ENCODE measurements at regions not wholly inside any gene's neighbourhood (a gene's known extent, or its start where the extent isn't known, plus 50 kb on each side); places are given as distances from the start of the nearest gene placed in this dataset.

DNA sequence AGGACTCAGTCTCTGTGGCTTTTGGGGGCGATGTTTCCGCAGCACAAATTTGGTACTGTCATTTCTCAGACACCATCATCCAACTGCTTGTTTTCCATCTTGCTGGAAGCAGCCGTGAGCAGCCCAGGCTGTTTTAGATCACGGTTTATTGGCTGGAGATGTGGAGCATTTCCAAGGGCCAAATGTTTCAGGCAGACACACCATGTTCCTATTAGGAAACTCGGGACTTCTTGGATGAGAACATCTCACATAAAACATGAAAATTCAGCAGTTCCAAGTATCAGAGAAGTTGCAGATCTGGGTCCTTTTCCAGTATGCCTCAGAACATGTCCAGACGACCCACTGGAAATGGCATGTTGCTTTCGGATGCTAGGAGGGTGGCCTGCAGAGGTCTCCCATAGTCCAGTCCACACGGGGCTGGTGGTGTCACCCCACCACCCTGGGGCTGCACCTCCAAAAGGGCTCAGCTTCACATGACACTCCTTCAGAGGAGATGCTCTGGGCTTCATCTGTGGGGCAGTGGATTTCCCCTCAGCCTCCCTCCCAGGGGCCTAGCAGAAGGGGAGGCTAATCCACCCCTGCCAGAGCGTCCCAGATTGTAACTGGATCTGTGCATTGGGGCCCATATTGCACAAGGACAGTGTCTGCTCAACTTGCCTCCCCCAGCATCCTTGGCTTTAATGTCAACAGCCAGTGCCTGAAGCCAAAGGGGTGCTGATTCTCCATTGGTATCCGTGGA is 176.3 kb downstream of the SCP2D1 start (continued):
- TF ChIP-seq SIRT6 (IDR thresholded peaks at IDR 0.05; ENCODE audit: low read length) (no peak), SP4 (IDR thresholded peaks at IDR 0.05; ENCODE audit: low read length) (no peak)

Measured in H1 (cell line).